Esophagus muscularis mucosa (tissue), 4 donors: ENCODE measurements at regions not wholly inside any gene's neighbourhood (a gene's known extent, or its start where the extent isn't known, plus 50 kb on each side); places are given as distances from the start of the nearest gene placed in this dataset.

Experiments
- EP300 ChIP-seq: sonication (generic); formaldehyde crosslinking; IDR thresholded peaks from one replicate; pipeline ENCODE4 v1.6.1; 2017; ENCODE audit warnings: antibody characterized with exemption
- POLR2A ChIP-seq: fragments of 450-650 bp; IDR thresholded peaks from one replicate; pipeline ENCODE4 v1.6.1; 2017; ENCODE audit warnings: antibody characterized with exemption, moderate library complexity, mild to moderate bottlenecking, low read depth
- POLR2AphosphoS5 ChIP-seq, 2 donors: sonication (generic); formaldehyde crosslinking; IDR thresholded peaks; one replicate each; pipeline ENCODE4 v1.6.1; 2017; ENCODE audit warnings: antibody characterized with exemption in 2 of 2
- TF ChIP-seq, protein P1 (sequence below), 3 experiments: fragments of 200-600 bp in 2 of 3; fragments of 450-650 bp in 1 of 3; sonication (generic) in 2 of 3; IDR thresholded peaks; one replicate each; pipeline ENCODE4 v1.5.1; 2017 to 2019; ENCODE audit warnings: antibody characterized with exemption in 3 of 3, mild to moderate bottlenecking in 2 of 3, moderate library complexity in 1 of 3

DNA sequence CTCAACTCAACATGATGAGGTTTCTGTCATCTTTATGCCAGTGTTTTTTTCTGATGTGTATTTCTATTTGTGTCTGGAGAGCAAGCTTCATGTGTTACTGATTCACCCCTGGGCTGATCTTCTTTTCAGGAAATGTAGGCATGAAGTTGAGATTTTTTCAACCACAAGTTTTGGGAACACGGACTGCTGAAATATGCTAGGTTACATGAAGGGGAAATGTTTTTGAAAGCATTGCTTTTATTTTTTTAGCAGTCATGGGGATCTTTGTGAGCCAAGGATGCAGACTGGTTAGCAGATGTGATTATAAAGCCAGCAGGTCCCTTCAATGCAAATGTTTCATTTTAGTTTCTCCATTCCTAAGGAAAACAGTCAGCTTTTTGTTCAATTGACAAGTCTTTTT is 219.3 kb upstream of the COL8A1 start:
- TF ChIP-seq POLR2A, result no peak
- TF ChIP-seq, protein P1, sequence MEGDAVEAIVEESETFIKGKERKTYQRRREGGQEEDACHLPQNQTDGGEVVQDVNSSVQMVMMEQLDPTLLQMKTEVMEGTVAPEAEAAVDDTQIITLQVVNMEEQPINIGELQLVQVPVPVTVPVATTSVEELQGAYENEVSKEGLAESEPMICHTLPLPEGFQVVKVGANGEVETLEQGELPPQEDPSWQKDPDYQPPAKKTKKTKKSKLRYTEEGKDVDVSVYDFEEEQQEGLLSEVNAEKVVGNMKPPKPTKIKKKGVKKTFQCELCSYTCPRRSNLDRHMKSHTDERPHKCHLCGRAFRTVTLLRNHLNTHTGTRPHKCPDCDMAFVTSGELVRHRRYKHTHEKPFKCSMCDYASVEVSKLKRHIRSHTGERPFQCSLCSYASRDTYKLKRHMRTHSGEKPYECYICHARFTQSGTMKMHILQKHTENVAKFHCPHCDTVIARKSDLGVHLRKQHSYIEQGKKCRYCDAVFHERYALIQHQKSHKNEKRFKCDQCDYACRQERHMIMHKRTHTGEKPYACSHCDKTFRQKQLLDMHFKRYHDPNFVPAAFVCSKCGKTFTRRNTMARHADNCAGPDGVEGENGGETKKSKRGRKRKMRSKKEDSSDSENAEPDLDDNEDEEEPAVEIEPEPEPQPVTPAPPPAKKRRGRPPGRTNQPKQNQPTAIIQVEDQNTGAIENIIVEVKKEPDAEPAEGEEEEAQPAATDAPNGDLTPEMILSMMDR (IDR thresholded peaks at IDR 0.05), result no peak
- TF ChIP-seq POLR2AphosphoS5 (IDR thresholded peaks at IDR 0.05), result no peak
- no peak for TF ChIP-seq EP300
